ENCODE measurements at regions not wholly inside any gene's neighbourhood (a gene's known extent, or its start where the extent isn't known, plus 50 kb on each side); places are given as distances from the start of the nearest gene placed in this dataset.
"Not testable (repeated sequence)": the region's sequence is repeated elsewhere in the genome, so short reads cannot be mapped to it uniquely, and the experiment has no call there.

- Histone ChIP-seq H3K4me1 (ENCODE audit: insufficient read depth, insufficient read length) (no peaks in the 10 kb centered on the region), H3K9ac (ENCODE audit: insufficient read length, low read depth) (no peak overlapping the region), H3K4me3 (ENCODE audit: insufficient read length, low read depth) (no peak overlapping the region), H3K9me3 (ENCODE audit: insufficient read depth, low read length) (no peaks in the 10 kb centered on the region), H3K36me3 (ENCODE audit: insufficient read depth, insufficient read length, low read length) (no peaks in the 10 kb centered on the region), H3K27me3 (ENCODE audit: insufficient read depth, insufficient read length) (no peaks in the 10 kb centered on the region)
- DNase-seq (ENCODE audit: low read depth, low spot score): no peak
- TF ChIP-seq YY1 (IDR thresholded peaks at IDR 0.05; ENCODE audit: insufficient read depth, insufficient read length): no peak
- no peak for TF ChIP-seq ZNF274 (IDR thresholded peaks at IDR 0.05; ENCODE audit: low read depth, low read length)
- TF ChIP-seq SUZ12 (IDR thresholded peaks at IDR 0.05; ENCODE audit: extremely low read depth, insufficient read depth, insufficient read length): no peak
These were observed 578.4 kb downstream of the SLCO4C1 start for GRCh38 chr5:101717721-101718120.

GRCh38 chr5:101716941-101717340, 579.1 kb downstream of the SLCO4C1 start:
- DNase-seq (ENCODE audit: low read depth, low spot score): no peak
- no peaks in the 10 kb centered on the region for H3K9me3 ChIP-seq (ENCODE audit: insufficient read depth, low read length)
- no peak overlapping the region for H3K9ac ChIP-seq (ENCODE audit: insufficient read length, low read depth)
- no peak for TF ChIP-seq ZNF274 (IDR thresholded peaks at IDR 0.05; ENCODE audit: low read depth, low read length)
- no peak for TF ChIP-seq SUZ12 (IDR thresholded peaks at IDR 0.05; ENCODE audit: extremely low read depth, insufficient read depth, insufficient read length)
- TF ChIP-seq YY1 (IDR thresholded peaks at IDR 0.05; ENCODE audit: insufficient read depth, insufficient read length): no peak
- no peak overlapping the region for H3K4me3 ChIP-seq (ENCODE audit: insufficient read length, low read depth)
- no peaks in the 10 kb centered on the region for H3K27me3 ChIP-seq (ENCODE audit: insufficient read depth, insufficient read length)
- H3K36me3 ChIP-seq (ENCODE audit: insufficient read depth, insufficient read length, low read length): no peaks in the 10 kb centered on the region
- H3K4me1 ChIP-seq (ENCODE audit: insufficient read depth, insufficient read length): no peaks in the 10 kb centered on the region

GRCh38 chr5:101715790-101716189, 580.3 kb downstream of the SLCO4C1 start:
- H3K4me3 ChIP-seq (ENCODE audit: insufficient read length, low read depth); DNase-seq (ENCODE audit: low read depth, low spot score); H3K9ac ChIP-seq (ENCODE audit: insufficient read length, low read depth): not testable (repeated sequence)

GRCh38 chr5:101689306-101689705, 606.8 kb downstream of the SLCO4C1 start:
- H3K4me1 ChIP-seq (ENCODE audit: insufficient read depth, insufficient read length): no peaks in the 10 kb centered on the region
- no peak overlapping the region for H3K4me3 ChIP-seq (ENCODE audit: insufficient read length, low read depth)
- no peaks in the 10 kb centered on the region for H3K36me3 ChIP-seq (ENCODE audit: insufficient read depth, insufficient read length, low read length)
- no peaks in the 10 kb centered on the region for H3K9me3 ChIP-seq (ENCODE audit: insufficient read depth, low read length)
- TF ChIP-seq YY1 (IDR thresholded peaks at IDR 0.05; ENCODE audit: insufficient read depth, insufficient read length) (no peak), ZNF274 (IDR thresholded peaks at IDR 0.05; ENCODE audit: low read depth, low read length) (no peak), SUZ12 (IDR thresholded peaks at IDR 0.05; ENCODE audit: extremely low read depth, insufficient read depth, insufficient read length) (no peak)
- no peak for DNase-seq (ENCODE audit: low read depth, low spot score)
- H3K27me3 ChIP-seq (ENCODE audit: insufficient read depth, insufficient read length): no peaks in the 10 kb centered on the region
- H3K9ac ChIP-seq (ENCODE audit: insufficient read length, low read depth): no peak overlapping the region

More at GRCh38 chr5:101715790-101716189, 580.3 kb downstream of the SLCO4C1 start:
- not testable (repeated sequence) for H3K9me3 ChIP-seq (ENCODE audit: insufficient read depth, low read length); H3K27me3 ChIP-seq (ENCODE audit: insufficient read depth, insufficient read length); H3K36me3 ChIP-seq (ENCODE audit: insufficient read depth, insufficient read length, low read length); H3K4me1 ChIP-seq (ENCODE audit: insufficient read depth, insufficient read length)

GRCh38 chr5:101688156-101688555, 607.9 kb downstream of the SLCO4C1 start:
- Histone ChIP-seq H3K9me3 (ENCODE audit: insufficient read depth, low read length) (no peaks in the 10 kb centered on the region), H3K4me3 (ENCODE audit: insufficient read length, low read depth) (no peak overlapping the region), H3K27me3 (ENCODE audit: insufficient read depth, insufficient read length) (no peaks in the 10 kb centered on the region), H3K9ac (ENCODE audit: insufficient read length, low read depth) (no peak overlapping the region), H3K36me3 (ENCODE audit: insufficient read depth, insufficient read length, low read length) (no peaks in the 10 kb centered on the region), H3K4me1 (ENCODE audit: insufficient read depth, insufficient read length) (no peaks in the 10 kb centered on the region)
- no peak for DNase-seq (ENCODE audit: low read depth, low spot score)
- no peak for TF ChIP-seq YY1 (IDR thresholded peaks at IDR 0.05; ENCODE audit: insufficient read depth, insufficient read length)
- no peak for TF ChIP-seq SUZ12 (IDR thresholded peaks at IDR 0.05; ENCODE audit: extremely low read depth, insufficient read depth, insufficient read length)
- no peak for TF ChIP-seq ZNF274 (IDR thresholded peaks at IDR 0.05; ENCODE audit: low read depth, low read length)

- Histone ChIP-seq H3K27me3 (ENCODE audit: insufficient read depth, insufficient read length) (no peaks in the 10 kb centered on the region), H3K36me3 (ENCODE audit: insufficient read depth, insufficient read length, low read length) (no peaks in the 10 kb centered on the region), H3K9me3 (ENCODE audit: insufficient read depth, low read length) (no peaks in the 10 kb centered on the region), H3K4me3 (ENCODE audit: insufficient read length, low read depth) (no peak overlapping the region), H3K4me1 (ENCODE audit: insufficient read depth, insufficient read length) (no peaks in the 10 kb centered on the region), H3K9ac (ENCODE audit: insufficient read length, low read depth) (no peak overlapping the region)
- TF ChIP-seq YY1 (IDR thresholded peaks at IDR 0.05; ENCODE audit: insufficient read depth, insufficient read length) (no peak), SUZ12 (IDR thresholded peaks at IDR 0.05; ENCODE audit: extremely low read depth, insufficient read depth, insufficient read length) (no peak), ZNF274 (IDR thresholded peaks at IDR 0.05; ENCODE audit: low read depth, low read length) (no peak)
- DNase-seq (ENCODE audit: low read depth, low spot score): no peak
These were observed 608.6 kb downstream of the SLCO4C1 start for GRCh38 chr5:101687349-101687985.

GRCh38 chr5:101686536-101687157, 609.4 kb downstream of the SLCO4C1 start:
- Histone ChIP-seq H3K9me3 (ENCODE audit: insufficient read depth, low read length) (no peaks in the 10 kb centered on the region), H3K27me3 (ENCODE audit: insufficient read depth, insufficient read length) (no peaks in the 10 kb centered on the region), H3K9ac (ENCODE audit: insufficient read length, low read depth) (no peak overlapping the region), H3K4me1 (ENCODE audit: insufficient read depth, insufficient read length) (no peaks in the 10 kb centered on the region), H3K36me3 (ENCODE audit: insufficient read depth, insufficient read length, low read length) (no peaks in the 10 kb centered on the region), H3K4me3 (ENCODE audit: insufficient read length, low read depth) (no peak overlapping the region)
- no peak for DNase-seq (ENCODE audit: low read depth, low spot score)
- TF ChIP-seq ZNF274 (IDR thresholded peaks at IDR 0.05; ENCODE audit: low read depth, low read length) (no peak), YY1 (IDR thresholded peaks at IDR 0.05; ENCODE audit: insufficient read depth, insufficient read length) (no peak), SUZ12 (IDR thresholded peaks at IDR 0.05; ENCODE audit: extremely low read depth, insufficient read depth, insufficient read length) (no peak)
